GM10266 (cell line): ENCODE measurements at regions not wholly inside any gene's neighbourhood (a gene's known extent, or its start where the extent isn't known, plus 50 kb on each side); places are given as distances from the start of the nearest gene placed in this dataset.

Experiments
- DNase-seq: peaks from one replicate; pipeline ENCODE4 v3.0.0; 2012; ENCODE audit errors: extremely low spot score
- TF ChIP-seq, protein P1 (sequence below): IDR thresholded peaks from 2 replicates; pipeline ENCODE4 v1.5.1; 2012; ENCODE audit warnings: mild to moderate bottlenecking, low read depth; ENCODE audit not compliant: control insufficient read depth, insufficient read depth; ENCODE audit errors: missing control alignments

GRCh38 chr11:98195300-98195699 is 825.4 kb upstream of the CNTN5 start:
- TF ChIP-seq, protein P1, sequence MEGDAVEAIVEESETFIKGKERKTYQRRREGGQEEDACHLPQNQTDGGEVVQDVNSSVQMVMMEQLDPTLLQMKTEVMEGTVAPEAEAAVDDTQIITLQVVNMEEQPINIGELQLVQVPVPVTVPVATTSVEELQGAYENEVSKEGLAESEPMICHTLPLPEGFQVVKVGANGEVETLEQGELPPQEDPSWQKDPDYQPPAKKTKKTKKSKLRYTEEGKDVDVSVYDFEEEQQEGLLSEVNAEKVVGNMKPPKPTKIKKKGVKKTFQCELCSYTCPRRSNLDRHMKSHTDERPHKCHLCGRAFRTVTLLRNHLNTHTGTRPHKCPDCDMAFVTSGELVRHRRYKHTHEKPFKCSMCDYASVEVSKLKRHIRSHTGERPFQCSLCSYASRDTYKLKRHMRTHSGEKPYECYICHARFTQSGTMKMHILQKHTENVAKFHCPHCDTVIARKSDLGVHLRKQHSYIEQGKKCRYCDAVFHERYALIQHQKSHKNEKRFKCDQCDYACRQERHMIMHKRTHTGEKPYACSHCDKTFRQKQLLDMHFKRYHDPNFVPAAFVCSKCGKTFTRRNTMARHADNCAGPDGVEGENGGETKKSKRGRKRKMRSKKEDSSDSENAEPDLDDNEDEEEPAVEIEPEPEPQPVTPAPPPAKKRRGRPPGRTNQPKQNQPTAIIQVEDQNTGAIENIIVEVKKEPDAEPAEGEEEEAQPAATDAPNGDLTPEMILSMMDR = no peak
- no peak for DNase-seq

DNA sequence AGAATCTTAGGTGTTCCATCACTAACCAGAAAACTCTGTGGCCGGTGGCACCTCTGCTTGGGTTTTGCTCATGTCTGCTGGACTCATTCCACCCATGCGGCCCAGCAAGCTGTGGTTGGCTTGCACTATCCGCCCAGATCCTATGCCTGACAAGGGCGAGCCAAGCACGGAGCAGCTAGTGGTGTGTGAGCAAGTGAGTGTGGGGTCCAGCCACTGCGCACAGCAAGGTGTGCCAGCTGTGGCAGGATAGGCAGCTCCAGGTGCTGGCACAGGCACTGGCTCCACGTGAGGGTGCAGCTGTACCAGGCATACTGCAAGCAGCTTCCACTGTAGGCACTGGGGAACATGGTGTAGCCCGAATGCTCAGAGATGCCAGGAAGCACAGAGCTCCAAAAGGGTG is 813.7 kb upstream of the CNTN5 start:
- no peak for DNase-seq
- TF ChIP-seq, protein P1 = no peak

DNA sequence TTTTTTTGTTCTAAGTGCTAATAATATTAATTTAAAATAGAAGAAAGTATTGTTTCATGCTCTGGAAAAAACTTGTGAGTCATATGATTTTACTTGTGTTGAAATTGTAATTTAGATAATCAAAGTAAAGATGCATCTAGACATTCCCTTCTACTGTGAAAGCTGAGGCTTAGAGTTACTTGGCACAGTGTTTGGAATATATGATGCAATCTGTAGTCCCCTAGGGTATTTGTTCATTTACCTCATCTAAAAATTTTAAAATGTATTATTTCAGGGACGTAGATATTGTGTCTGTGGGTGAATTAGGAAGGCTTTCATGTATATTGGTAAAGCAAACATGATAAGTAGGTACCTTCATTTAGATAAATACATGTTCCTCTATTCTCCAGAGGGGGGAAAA is 793.5 kb upstream of the CNTN5 start:
- TF ChIP-seq, protein P1 = no peak
- DNase-seq = no peak

- TF ChIP-seq, protein P1 = no peak
- no peak for DNase-seq
Measured at GRCh38 chr11:98230678-98231077, 790.1 kb upstream of the CNTN5 start.

- no peak for DNase-seq
- TF ChIP-seq, protein P1 = no peak
Measured at GRCh38 chr11:98234698-98235097, 786.1 kb upstream of the CNTN5 start.

- TF ChIP-seq, protein P1 = no peak
- no peak for DNase-seq
Measured at GRCh38 chr11:98243897-98244296, 776.9 kb upstream of the CNTN5 start.

GRCh38 chr11:98260983-98261382 is 759.8 kb upstream of the CNTN5 start:
- TF ChIP-seq, protein P1 = no peak
- DNase-seq = no peak
